ENCODE measurements at regions not wholly inside any gene's neighbourhood (a gene's known extent, or its start where the extent isn't known, plus 50 kb on each side); places are given as distances from the start of the nearest gene placed in this dataset.
"Not testable (repeated sequence)": the region's sequence is repeated elsewhere in the genome, so short reads cannot be mapped to it uniquely, and the experiment has no call there.

- no peak for DNase-seq (ENCODE audit: low read depth in 2 of 2)
These were observed 56.3 kb upstream of the SPEF2 start for GRCh38 chr5:35561396-35561795.

GRCh38 chr5:35557748-35558147 is 59.9 kb upstream of the SPEF2 start:
- no peak for DNase-seq (ENCODE audit: low read depth in 2 of 2)

- no peak for DNase-seq (ENCODE audit: low read depth in 2 of 2)
These were observed 60.5 kb upstream of the SPEF2 start for GRCh38 chr5:35557199-35557598.

GRCh38 chr5:35554016-35554415 is 63.6 kb upstream of the SPEF2 start:
- DNase-seq (ENCODE audit: low read depth in 2 of 2) = no peak

- no peak for DNase-seq (ENCODE audit: low read depth in 2 of 2)
These were observed 72.5 kb upstream of the SPEF2 start for GRCh38 chr5:35545190-35545589.

- DNase-seq (ENCODE audit: low read depth in 2 of 2) = no peak
These were observed 74.3 kb upstream of the SPEF2 start for GRCh38 chr5:35543408-35543807.

- DNase-seq (ENCODE audit: low read depth in 2 of 2) = no peak
These were observed 77.7 kb upstream of the SPEF2 start for GRCh38 chr5:35540002-35540401.

GRCh38 chr5:35538198-35538931 is 79.3 kb upstream of the SPEF2 start:
- no peak for DNase-seq (ENCODE audit: low read depth in 2 of 2)

GRCh38 chr5:35533156-35533555 is 84.5 kb upstream of the SPEF2 start:
- DNase-seq (ENCODE audit: low read depth in 2 of 2) = no peak

GRCh38 chr5:35531553-35531952 is 86.1 kb upstream of the SPEF2 start:
- not testable (repeated sequence) for DNase-seq (ENCODE audit: low read depth in 2 of 2)

GRCh38 chr5:35518104-35518503 is 99.6 kb upstream of the SPEF2 start:
- DNase-seq (ENCODE audit: low read depth in 2 of 2) = no peak

GRCh38 chr5:35516271-35516670 is 101.4 kb upstream of the SPEF2 start:
- DNase-seq (ENCODE audit: low read depth in 2 of 2) = no peak

- DNase-seq (ENCODE audit: low read depth in 2 of 2) = no peak
These were observed 104.1 kb upstream of the SPEF2 start for GRCh38 chr5:35513612-35514011.

- no peak for DNase-seq (ENCODE audit: low read depth in 2 of 2)
These were observed 115.5 kb upstream of the SPEF2 start for GRCh38 chr5:35502206-35502605.

GRCh38 chr5:35488791-35489190 is 128.9 kb upstream of the SPEF2 start:
- no peak for DNase-seq (ENCODE audit: low read depth in 2 of 2)

GRCh38 chr5:35488055-35488454 is 129.6 kb upstream of the SPEF2 start:
- DNase-seq (ENCODE audit: low read depth in 2 of 2) = no peak

- DNase-seq (ENCODE audit: low read depth in 2 of 2) = no peak
These were observed 130.2 kb upstream of the SPEF2 start for GRCh38 chr5:35487233-35488025.

- no peak for DNase-seq (ENCODE audit: low read depth in 2 of 2)
These were observed 132.2 kb upstream of the SPEF2 start for GRCh38 chr5:35485487-35485886.

GRCh38 chr5:35484241-35484640 is 133.4 kb upstream of the SPEF2 start:
- no peak for DNase-seq (ENCODE audit: low read depth in 2 of 2)

GRCh38 chr5:35483780-35484179 is 133.9 kb upstream of the SPEF2 start:
- DNase-seq (ENCODE audit: low read depth in 2 of 2) = no peak

- no peak for DNase-seq (ENCODE audit: low read depth in 2 of 2)
These were observed 134.5 kb upstream of the SPEF2 start for GRCh38 chr5:35483191-35483590.

GRCh38 chr5:35482167-35482755 is 135.4 kb upstream of the SPEF2 start:
- DNase-seq (ENCODE audit: low read depth in 2 of 2) = no peak
